Loucy (cell line): ENCODE measurements at regions not wholly inside any gene's neighbourhood (a gene's known extent, or its start where the extent isn't known, plus 50 kb on each side); places are given as distances from the start of the nearest gene placed in this dataset.

Experiments
- H2AFZ ChIP-seq: fragments of 200-600 bp; sonication (generic); 2 replicates; pipeline ENCODE4 v1.6.0; 2016; ENCODE audit warnings: antibody characterized with exemption, mild to moderate bottlenecking, low read length, moderate library complexity
- H3F3A ChIP-seq: fragments of 200-600 bp; 2 replicates; pipeline ENCODE4 v1.6.0; 2016; ENCODE audit warnings: antibody characterized with exemption, low read depth, mild to moderate bottlenecking
- H3K27me3 ChIP-seq: fragments of 200-600 bp; sonication (generic); 2 replicates; pipeline ENCODE4 v1.6.1; 2014; ENCODE audit warnings: low read length, mild to moderate bottlenecking; ENCODE audit not compliant: insufficient read depth, poor library complexity, severe bottlenecking
- H3K36me3 ChIP-seq: fragments of 200-600 bp; sonication (generic); 2 replicates; pipeline ENCODE4 v1.6.1; 2016; ENCODE audit warnings: low read length; ENCODE audit not compliant: insufficient read depth
- H3K4me1 ChIP-seq: fragments of 200-600 bp; sonication (generic); 2 replicates; pipeline ENCODE4 v1.5.1; 2014; ENCODE audit warnings: low read length, mild to moderate bottlenecking; ENCODE audit not compliant: insufficient read depth, poor library complexity, severe bottlenecking
- H3K4me2 ChIP-seq: fragments of 200-600 bp; sonication (generic); 2 replicates; pipeline ENCODE4 v1.6.0; 2014; ENCODE audit warnings: antibody characterized with exemption, low read length, low read depth, mild to moderate bottlenecking; ENCODE audit not compliant: poor library complexity, severe bottlenecking
- H3K4me3 ChIP-seq: fragments of 200-600 bp; sonication (generic); 2 replicates; pipeline ENCODE4 v1.5.1; 2014; ENCODE audit warnings: low read length, mild to moderate bottlenecking, mixed read lengths; ENCODE audit not compliant: poor library complexity, severe bottlenecking
- H3K79me2 ChIP-seq: fragments of 200-600 bp; sonication (generic); 2 replicates; pipeline ENCODE4 v1.6.1; 2014; ENCODE audit warnings: low read length; ENCODE audit not compliant: insufficient read depth
- H3K9ac ChIP-seq: fragments of 200-600 bp; sonication (generic); 2 replicates; pipeline ENCODE4 v1.6.0; 2014; ENCODE audit warnings: mild to moderate bottlenecking, low read depth, low read length, moderate library complexity; ENCODE audit not compliant: poor library complexity, severe bottlenecking
- H3K9me2 ChIP-seq: fragments of 200-600 bp; sonication (generic); replicated peaks from 2 replicates; pipeline ENCODE4 v1.6.1; 2016; ENCODE audit warnings: low read depth, low read length, mixed read lengths
- H3K9me3 ChIP-seq: fragments of 200-600 bp; sonication (generic); 2 replicates; pipeline ENCODE4 v1.6.1; 2014; ENCODE audit warnings: mild to moderate bottlenecking, antibody characterized with exemption, low read length, low read depth; ENCODE audit not compliant: insufficient read depth
- H4K20me1 ChIP-seq: fragments of 200-600 bp; sonication (generic); 2 replicates; pipeline ENCODE4 v1.6.0; 2014; ENCODE audit warnings: antibody characterized with exemption, low read length, mild to moderate bottlenecking; ENCODE audit not compliant: insufficient read depth, poor library complexity, severe bottlenecking
- EZH2phosphoT487 ChIP-seq: fragments of 200-600 bp; IDR thresholded peaks from 2 replicates; pipeline ENCODE4 v1.6.1; 2018; ENCODE audit warnings: antibody characterized with exemption, mild to moderate bottlenecking, moderate library complexity, borderline replicate concordance
- TF ChIP-seq, protein P1 (sequence below): fragments of 200-600 bp; sonication (generic); conservative IDR thresholded peaks from 2 replicates; pipeline ENCODE4 v1.5.1; 2014; ENCODE audit warnings: mild to moderate bottlenecking, antibody characterized with exemption, low read length

DNA sequence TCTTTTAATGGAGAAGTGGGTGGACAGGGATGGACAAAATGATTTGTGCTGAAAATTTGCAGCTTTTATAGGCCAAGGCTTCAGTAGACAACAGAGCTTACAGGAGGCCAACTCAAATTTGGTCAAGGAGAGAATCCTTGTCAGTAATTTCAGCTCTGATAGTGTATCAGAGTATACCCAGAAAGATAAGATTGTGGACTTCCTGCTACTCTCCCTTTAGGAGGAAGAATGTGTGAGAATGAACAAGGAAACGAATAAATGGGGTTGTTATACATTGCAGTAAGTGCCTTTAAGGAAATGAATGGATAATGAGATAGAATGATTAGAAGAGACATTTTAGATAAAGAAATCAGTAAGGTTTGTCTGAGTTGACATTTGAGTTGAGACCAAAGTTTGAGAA, 519.9 kb downstream of the UTRN start:
- no peaks in the 10 kb centered on the region for H4K20me1 ChIP-seq
- H3K27me3 ChIP-seq, result no peaks in the 10 kb centered on the region
- no peaks in the 10 kb centered on the region for H3K4me1 ChIP-seq
- no peaks in the 10 kb centered on the region for H3K9me2 ChIP-seq
- peaks cover 8% of the 10 kb centered on the region for H3K36me3 ChIP-seq
- H3K9ac ChIP-seq, result no peak overlapping the region
- H3K9me3 ChIP-seq, result no peaks in the 10 kb centered on the region
- no peak overlapping the region for H2AFZ ChIP-seq
- no peak overlapping the region for H3K4me3 ChIP-seq
- no peaks in the 10 kb centered on the region for H3F3A ChIP-seq
- no peak for TF ChIP-seq EZH2phosphoT487
- H3K4me2 ChIP-seq, result no peak overlapping the region
- H3K79me2 ChIP-seq, result no peaks in the 10 kb centered on the region

DNA sequence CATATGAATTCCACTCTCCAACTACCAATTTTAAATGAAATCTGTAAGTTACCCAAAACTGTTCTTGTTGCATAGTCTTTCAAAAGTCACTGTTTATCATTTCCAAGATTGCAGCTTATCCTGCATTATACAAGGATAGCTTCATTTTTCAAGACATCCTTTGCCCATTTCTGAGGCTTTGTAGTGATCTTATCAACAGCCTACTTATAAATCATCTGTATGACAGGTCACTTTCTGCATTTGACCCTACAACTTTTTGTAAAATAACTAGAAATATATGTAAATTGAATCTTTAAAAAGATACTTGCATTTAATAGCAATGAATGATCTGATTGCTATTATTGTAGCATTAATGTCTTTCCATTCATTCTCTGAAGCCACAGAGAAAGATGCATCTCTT, 521.1 kb downstream of the UTRN start:
- no peaks in the 10 kb centered on the region for H3K79me2 ChIP-seq
- no peak overlapping the region for H2AFZ ChIP-seq
- TF ChIP-seq, protein P1, sequence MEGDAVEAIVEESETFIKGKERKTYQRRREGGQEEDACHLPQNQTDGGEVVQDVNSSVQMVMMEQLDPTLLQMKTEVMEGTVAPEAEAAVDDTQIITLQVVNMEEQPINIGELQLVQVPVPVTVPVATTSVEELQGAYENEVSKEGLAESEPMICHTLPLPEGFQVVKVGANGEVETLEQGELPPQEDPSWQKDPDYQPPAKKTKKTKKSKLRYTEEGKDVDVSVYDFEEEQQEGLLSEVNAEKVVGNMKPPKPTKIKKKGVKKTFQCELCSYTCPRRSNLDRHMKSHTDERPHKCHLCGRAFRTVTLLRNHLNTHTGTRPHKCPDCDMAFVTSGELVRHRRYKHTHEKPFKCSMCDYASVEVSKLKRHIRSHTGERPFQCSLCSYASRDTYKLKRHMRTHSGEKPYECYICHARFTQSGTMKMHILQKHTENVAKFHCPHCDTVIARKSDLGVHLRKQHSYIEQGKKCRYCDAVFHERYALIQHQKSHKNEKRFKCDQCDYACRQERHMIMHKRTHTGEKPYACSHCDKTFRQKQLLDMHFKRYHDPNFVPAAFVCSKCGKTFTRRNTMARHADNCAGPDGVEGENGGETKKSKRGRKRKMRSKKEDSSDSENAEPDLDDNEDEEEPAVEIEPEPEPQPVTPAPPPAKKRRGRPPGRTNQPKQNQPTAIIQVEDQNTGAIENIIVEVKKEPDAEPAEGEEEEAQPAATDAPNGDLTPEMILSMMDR, result no peak
- TF ChIP-seq EZH2phosphoT487, result no peak
- no peaks in the 10 kb centered on the region for H3K4me1 ChIP-seq
- no peak overlapping the region for H3K4me2 ChIP-seq
- no peaks in the 10 kb centered on the region for H3K27me3 ChIP-seq
- H3K9ac ChIP-seq, result no peak overlapping the region
- H3K9me2 ChIP-seq, result no peaks in the 10 kb centered on the region
- no peak overlapping the region for H3K4me3 ChIP-seq
- no peaks in the 10 kb centered on the region for H3F3A ChIP-seq
- peaks cover 8% of the 10 kb centered on the region for H3K36me3 ChIP-seq
- no peaks in the 10 kb centered on the region for H4K20me1 ChIP-seq
- H3K9me3 ChIP-seq, result no peaks in the 10 kb centered on the region

DNA sequence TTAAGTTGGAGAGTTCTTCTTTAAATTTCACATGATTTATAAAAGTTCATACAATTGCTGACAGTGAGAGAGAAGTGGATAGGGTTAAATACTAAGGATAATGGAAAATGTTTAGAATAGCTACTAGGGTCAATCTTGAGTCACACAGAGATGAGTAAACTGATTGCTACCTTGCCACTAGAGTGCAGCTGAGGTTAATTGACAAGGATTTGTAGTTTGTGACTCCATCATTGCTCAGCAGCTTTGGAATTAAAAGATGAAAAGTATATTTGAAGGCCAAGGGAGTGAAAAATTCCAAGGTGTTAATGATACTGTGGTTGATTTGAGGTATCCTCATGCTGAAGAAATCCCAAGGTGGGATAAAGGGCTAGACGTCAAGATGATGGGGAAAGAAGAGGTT, 524.0 kb downstream of the UTRN start:
- Histone ChIP-seq H3K79me2 (no peaks in the 10 kb centered on the region), H3K36me3 (peaks cover 6% of the 10 kb centered on the region; the same call in 1 of the 2 replicates), H3K4me3 (no peak overlapping the region), H2AFZ (no peak overlapping the region), H4K20me1 (no peaks in the 10 kb centered on the region), H3K27me3 (no peaks in the 10 kb centered on the region), H3K4me1 (no peaks in the 10 kb centered on the region), H3K9me2 (no peaks in the 10 kb centered on the region), H3K9ac (no peak overlapping the region), H3K9me3 (no peaks in the 10 kb centered on the region), H3F3A (no peaks in the 10 kb centered on the region), H3K4me2 (no peak overlapping the region)
- TF ChIP-seq, protein P1, result no peak
- TF ChIP-seq EZH2phosphoT487, result no peak

DNA sequence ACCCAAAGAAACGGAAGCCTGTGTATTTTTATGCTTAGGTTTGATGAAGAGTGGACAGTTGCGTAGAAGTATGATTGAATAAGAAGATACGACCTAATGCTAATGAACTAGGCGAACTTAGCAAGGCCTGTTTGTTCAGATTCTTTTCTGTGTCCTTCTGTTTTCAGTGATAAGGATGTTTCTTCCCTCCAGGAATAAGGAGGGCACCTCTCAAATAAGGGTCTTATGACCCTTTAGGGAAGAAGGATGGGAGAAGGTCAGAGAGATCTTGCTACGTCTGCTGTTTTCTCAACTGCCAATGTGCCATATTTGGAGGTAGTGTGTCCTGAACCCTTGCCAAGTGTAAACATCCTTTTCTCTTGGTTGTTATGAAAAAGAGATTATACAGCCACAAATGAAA, 524.8 kb downstream of the UTRN start:
- Histone ChIP-seq H3K9ac (no peak overlapping the region), H3K4me2 (no peak overlapping the region), H3K9me2 (no peaks in the 10 kb centered on the region), H3K27me3 (no peaks in the 10 kb centered on the region), H3K4me3 (no peak overlapping the region), H3F3A (no peaks in the 10 kb centered on the region), H3K79me2 (no peaks in the 10 kb centered on the region), H3K9me3 (no peaks in the 10 kb centered on the region), H3K36me3 (peaks cover 4% of the 10 kb centered on the region; the same call in 1 of the 2 replicates), H4K20me1 (no peaks in the 10 kb centered on the region), H2AFZ (no peak overlapping the region), H3K4me1 (no peaks in the 10 kb centered on the region)
- TF ChIP-seq, protein P1, result no peak
- TF ChIP-seq EZH2phosphoT487, result no peak
